ENCODE measurements at regions not wholly inside any gene's neighbourhood (a gene's known extent, or its start where the extent isn't known, plus 50 kb on each side); places are given as distances from the start of the nearest gene placed in this dataset.

DNA sequence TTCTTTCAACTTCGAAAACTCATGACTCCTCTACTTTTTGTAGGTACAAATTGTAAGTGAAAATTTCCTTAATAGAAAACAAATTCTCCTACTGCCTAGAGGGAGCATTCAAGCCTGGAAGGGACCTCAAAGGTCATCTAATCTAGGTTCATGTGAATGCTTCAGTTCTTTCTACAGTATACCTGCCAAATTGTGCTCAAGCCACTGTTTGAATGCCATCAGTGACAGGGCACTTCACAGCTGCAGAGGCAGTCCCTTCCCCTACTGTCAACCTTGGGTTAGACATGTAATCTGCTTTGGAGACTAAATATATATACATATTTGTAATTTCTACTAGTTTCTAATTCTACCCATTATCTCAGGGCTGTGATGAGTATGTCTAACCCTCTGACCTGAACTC lies 681.3 kb upstream of the CDH2 start:
- WGBS (ENCODE audit: low lambda C conversion rate), result 0% methylated on average over 1 of the region's 1 CpG
- Histone ChIP-seq H3K4me1 (ENCODE audit: insufficient read depth, low read length) (no peaks in the 10 kb centered on the region), H3K36me3 (replicated peaks in 1 of 2; ENCODE audit: control insufficient read depth in 1 of 2, insufficient read depth in 2 of 2, low read length in 2 of 2) (no peaks in the 10 kb centered on the region), H4K20me1 (ENCODE audit: insufficient read depth, low read length) (no peaks in the 10 kb centered on the region), H3K4me2 (ENCODE audit: low read depth, low read length) (no peak overlapping the region), H3K4me3 (replicated peaks in 1 of 3; ENCODE audit: insufficient read depth in 1 of 3, low read depth in 2 of 3, low read length in 3 of 3) (no peak overlapping the region), H3K79me2 (ENCODE audit: insufficient read depth, low read length) (no peaks in the 10 kb centered on the region), H3K27me3 (ENCODE audit: control insufficient read depth in 1 of 2, insufficient read depth in 2 of 2, low read length in 2 of 2) (no peaks in the 10 kb centered on the region), H3K9ac (ENCODE audit: insufficient read depth, low read depth, low read length) (no peak overlapping the region), H3K27ac (ENCODE audit: extremely low read length, insufficient read depth, low read length) (no peak overlapping the region), H2AFZ (ENCODE audit: low read length) (no peak overlapping the region), H3K9me3 (ENCODE audit: low read length) (no peaks in the 10 kb centered on the region)
- in situ Hi-C loops (cut with HindIII; ENCODE audit: extremely low pct_ligation_motif_present, low pct_unique_long_range_greater_than_20kb), result no loop called here
- ATAC-seq (no peak), FAIRE-seq (no peak), DNase-seq (ENCODE audit: low spot score) (no peak)
- TF ChIP-seq GLI4 (CRISPR knock-in tag; IDR thresholded peaks at IDR 0.05; ENCODE audit: borderline replicate concordance) (no peak), STAT5B (CRISPR knock-in tag; IDR thresholded peaks at IDR 0.05) (no peak), SATB2 (CRISPR knock-in tag; IDR thresholded peaks at IDR 0.05) (no peak), SPEN (CRISPR knock-in tag; IDR thresholded peaks at IDR 0.05; ENCODE audit: low read depth) (no peak), NFIC (IDR thresholded peaks at IDR 0.05; ENCODE audit: low read length) (no peak), KDM2A (CRISPR knock-in tag; IDR thresholded peaks at IDR 0.05; ENCODE audit: borderline replicate concordance, low read depth) (no peak), ZNF768 (CRISPR knock-in tag; IDR thresholded peaks at IDR 0.05) (no peak), KDM5A (IDR thresholded peaks at IDR 0.05; ENCODE audit: borderline replicate concordance, low read length) (no peak)
- TF ChIP-seq, protein P1, sequence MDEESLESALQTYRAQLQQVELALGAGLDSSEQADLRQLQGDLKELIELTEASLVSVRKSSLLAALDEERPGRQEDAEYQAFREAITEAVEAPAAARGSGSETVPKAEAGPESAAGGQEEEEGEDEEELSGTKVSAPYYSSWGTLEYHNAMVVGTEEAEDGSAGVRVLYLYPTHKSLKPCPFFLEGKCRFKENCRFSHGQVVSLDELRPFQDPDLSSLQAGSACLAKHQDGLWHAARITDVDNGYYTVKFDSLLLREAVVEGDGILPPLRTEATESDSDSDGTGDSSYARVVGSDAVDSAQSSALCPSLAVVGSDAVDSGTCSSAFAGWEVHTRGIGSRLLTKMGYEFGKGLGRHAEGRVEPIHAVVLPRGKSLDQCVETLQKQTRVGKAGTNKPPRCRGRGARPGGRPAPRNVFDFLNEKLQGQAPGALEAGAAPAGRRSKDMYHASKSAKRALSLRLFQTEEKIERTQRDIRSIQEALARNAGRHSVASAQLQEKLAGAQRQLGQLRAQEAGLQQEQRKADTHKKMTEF (CRISPR knock-in tag; IDR thresholded peaks at IDR 0.05), result no peak
- TF ChIP-seq, protein P2, sequence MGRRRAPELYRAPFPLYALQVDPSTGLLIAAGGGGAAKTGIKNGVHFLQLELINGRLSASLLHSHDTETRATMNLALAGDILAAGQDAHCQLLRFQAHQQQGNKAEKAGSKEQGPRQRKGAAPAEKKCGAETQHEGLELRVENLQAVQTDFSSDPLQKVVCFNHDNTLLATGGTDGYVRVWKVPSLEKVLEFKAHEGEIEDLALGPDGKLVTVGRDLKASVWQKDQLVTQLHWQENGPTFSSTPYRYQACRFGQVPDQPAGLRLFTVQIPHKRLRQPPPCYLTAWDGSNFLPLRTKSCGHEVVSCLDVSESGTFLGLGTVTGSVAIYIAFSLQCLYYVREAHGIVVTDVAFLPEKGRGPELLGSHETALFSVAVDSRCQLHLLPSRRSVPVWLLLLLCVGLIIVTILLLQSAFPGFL (CRISPR knock-in tag; IDR thresholded peaks at IDR 0.05), result no peak
- intact Hi-C loops (cut with micrococcal nuclease; ENCODE audit: unreplicated experiment), result no loop called here
- BruUV-seq (replicated peaks), result no TSS peak
- CTCF ChIA-PET (ENCODE audit: low intra/inter-chr PET ratio, low total read pairs), result no interaction called here
- POLR2A ChIA-PET, result no interaction called here
